HG03378 (cell line): ENCODE measurements at regions not wholly inside any gene's neighbourhood (a gene's known extent, or its start where the extent isn't known, plus 50 kb on each side); places are given as distances from the start of the nearest gene placed in this dataset.

Experiments used
- ATAC-seq: cut with Tn5 transposase; IDR thresholded peaks from one replicate; pipeline ENCODE4 v1.9.1; 2021; ENCODE audit warnings: mild to moderate bottlenecking, moderate library complexity; ENCODE audit not compliant: unreplicated experiment

GRCh38 chr22:47270463-47271135 is 508.1 kb downstream of the TBC1D22A start:
- no peak for ATAC-seq

GRCh38 chr22:47269516-47270088 is 507.2 kb downstream of the TBC1D22A start:
- no peak for ATAC-seq

GRCh38 chr22:47267513-47268282 is 505.2 kb downstream of the TBC1D22A start:
- no peak for ATAC-seq

GRCh38 chr22:47266329-47266728 is 503.9 kb downstream of the TBC1D22A start:
- no peak for ATAC-seq

GRCh38 chr22:47260551-47260950 is 498.1 kb downstream of the TBC1D22A start:
- no peak for ATAC-seq

- ATAC-seq = no peak
These were observed 497.5 kb downstream of the TBC1D22A start for GRCh38 chr22:47259990-47260389.

GRCh38 chr22:47259049-47259448 is 496.6 kb downstream of the TBC1D22A start:
- no peak for ATAC-seq

- no peak for ATAC-seq
These were observed 495.5 kb downstream of the TBC1D22A start for GRCh38 chr22:47257976-47258375.

- ATAC-seq = no peak
These were observed 495.1 kb downstream of the TBC1D22A start for GRCh38 chr22:47257566-47257965.

- ATAC-seq = no peak
These were observed 489.5 kb downstream of the TBC1D22A start for GRCh38 chr22:47251911-47252310.

- ATAC-seq = no peak
These were observed 488.7 kb downstream of the TBC1D22A start for GRCh38 chr22:47250995-47251765.

GRCh38 chr22:47249370-47249928 is 487.0 kb downstream of the TBC1D22A start:
- no peak for ATAC-seq

- ATAC-seq = no peak
These were observed 486.5 kb downstream of the TBC1D22A start for GRCh38 chr22:47248925-47249324.

GRCh38 chr22:47247579-47248240 is 485.3 kb downstream of the TBC1D22A start:
- no peak for ATAC-seq

- no peak for ATAC-seq
These were observed 483.3 kb downstream of the TBC1D22A start for GRCh38 chr22:47245786-47246185.

GRCh38 chr22:47245286-47245685 is 482.8 kb downstream of the TBC1D22A start:
- no peak for ATAC-seq

- ATAC-seq = no peak
These were observed 477.7 kb downstream of the TBC1D22A start for GRCh38 chr22:47240116-47240515.

- no peak for ATAC-seq
These were observed 477.0 kb downstream of the TBC1D22A start for GRCh38 chr22:47239474-47239860.

- ATAC-seq = no peak
These were observed 476.4 kb downstream of the TBC1D22A start for GRCh38 chr22:47238690-47239473.
